Spleen (tissue), 11 donors: ENCODE measurements at regions not wholly inside any gene's neighbourhood (a gene's known extent, or its start where the extent isn't known, plus 50 kb on each side); places are given as distances from the start of the nearest gene placed in this dataset.

Experiments
- DNase-seq: peaks from one replicate; pipeline ENCODE4 v3.0.0-alpha.2; 2020
- H3K27ac ChIP-seq, 8 donors: fragments of 200-600 bp; sonication (generic) in 7 of 8; 1 replicate in 4 of 8; 2 replicates in 4 of 8; pipeline versions ENCODE4 v1.5.0 to v1.8.0; 2016 to 2021; ENCODE audit warnings: inconsistent platforms in 4 of 8, mild to moderate bottlenecking in 4 of 8, moderate library complexity in 1 of 8
- H3K27me3 ChIP-seq, 7 donors: fragments of 200-600 bp; sonication (generic) in 6 of 7; replicated peaks in 1 of 7; 1 replicate in 4 of 7; 2 replicates in 3 of 7; pipeline versions ENCODE4 v1.5.0 to v1.8.0; 2016 to 2021; ENCODE audit warnings: inconsistent platforms in 3 of 7, mild to moderate bottlenecking in 1 of 7
- H3K36me3 ChIP-seq, 6 donors: fragments of 200-600 bp; sonication (generic) in 5 of 6; 1 replicate in 4 of 6; 2 replicates in 2 of 6; pipeline versions ENCODE4 v1.5.0 to v1.8.0; 2016 to 2021; ENCODE audit warnings: inconsistent platforms in 2 of 6
- H3K4me1 ChIP-seq, 6 donors: fragments of 200-600 bp; sonication (generic) in 5 of 6; 1 replicate in 3 of 6; 2 replicates in 3 of 6; pipeline versions ENCODE4 v1.5.0 to v1.8.0; 2016 to 2021; ENCODE audit warnings: inconsistent platforms in 3 of 6
- H3K4me3 ChIP-seq, 8 donors: fragments of 200-600 bp; sonication (generic) in 7 of 8; 1 replicate in 4 of 8; 2 replicates in 4 of 8; pipeline versions ENCODE4 v1.5.0 to v1.8.0; 2016 to 2021; ENCODE audit warnings: inconsistent platforms in 4 of 8, mild to moderate bottlenecking in 4 of 8, moderate library complexity in 2 of 8
- H3K9me3 ChIP-seq, 8 donors: fragments of 200-600 bp; sonication (generic) in 7 of 8; 1 replicate in 4 of 8; 2 replicates in 4 of 8; pipeline versions ENCODE4 v1.5.0 to v1.8.0; 2016 to 2021; ENCODE audit warnings: inconsistent platforms in 4 of 8
- CTCF ChIP-seq, 11 experiments: fragments of 200-600 bp in 7 of 11; fragments of 450-650 bp in 4 of 11; sonication (generic) in 4 of 11; IDR thresholded peaks in 8 of 11; conservative IDR thresholded peaks in 3 of 11; 1 replicate in 7 of 11; 2 replicates in 4 of 11; pipeline versions ENCODE4 v1.4.0 to v1.8.0; 2016 to 2021; ENCODE audit warnings: antibody characterized with exemption in 11 of 11, inconsistent platforms in 4 of 11, mild to moderate bottlenecking in 1 of 11
- POLR2A ChIP-seq, 3 donors: fragments of 450-650 bp; IDR thresholded peaks; one replicate each; pipeline ENCODE4 v1.5.1; 2017; ENCODE audit warnings: antibody characterized with exemption in 3 of 3, mild to moderate bottlenecking in 1 of 3
- POLR2AphosphoS5 ChIP-seq, 3 donors: sonication (generic); formaldehyde crosslinking; IDR thresholded peaks; one replicate each; pipeline ENCODE4 v1.5.1; 2017; ENCODE audit warnings: antibody characterized with exemption in 3 of 3
- WGBS, 5 donors: extraction: QIAGEN DNeasy Blood & Tissue Kit in 3 of 5; methylation state at CpG; one replicate each; pipeline versions ENCODE4 v1.1.5 to v1.1.7; 2013 to 2018; 5-methylcytosine and 5-hydroxymethylcytosine counted together
- intact Hi-C: fragments of 100-400 bp; cut with DNase I; formaldehyde crosslinking; loops from one replicate; pipeline ENCODE4 v1.15.0; 2023; ENCODE audit warnings: low total_unique reads
- donor health status: healthy with polysubstance abuse.
- donor health status: DM: no; HTN: no; CAD: no; lungs with moderate emphysema.
- donor health status: DM: no; HTN: no; CAD: no.
- donor health status: Bipolar disorder and iron deficiency.
- donor health status: healthy.
- donor health status: DM: no; HTN: no; CAD: no.
- donor health status: DM: yes; HTN: yes; CAD: no.

GRCh38 chr3:40660554-40660953 is 135.8 kb downstream of the ZNF621 start:
- no peaks in the 10 kb centered on the region for H3K27me3 ChIP-seq
- H3K4me1 ChIP-seq = peaks cover 0 to 5% (median 0%) of the 10 kb centered on the region in 6 donors
- TF ChIP-seq POLR2AphosphoS5 (IDR thresholded peaks at IDR 0.05) (no peak), POLR2A (IDR thresholded peaks at IDR 0.05) (no peak), CTCF (IDR thresholded peaks at IDR 0.05 in 8 of 11, conservative IDR thresholded peaks at IDR 0.05 in 3 of 11) (no peak)
- intact Hi-C loops = no loop called here
- no peak overlapping the region for H3K27ac ChIP-seq
- no peak for DNase-seq
- H3K36me3 ChIP-seq = no peaks in the 10 kb centered on the region
- 48 to 90% (median 75%) methylated on average over 1 of the region's 1 CpG for WGBS, 5 donors
- no peak overlapping the region for H3K4me3 ChIP-seq
- H3K9me3 ChIP-seq = no peaks in the 10 kb centered on the region

- no peak for TF ChIP-seq POLR2A (IDR thresholded peaks at IDR 0.05)
- TF ChIP-seq CTCF (IDR thresholded peaks at IDR 0.05 in 8 of 11, conservative IDR thresholded peaks at IDR 0.05 in 3 of 11) = no peak
- TF ChIP-seq POLR2AphosphoS5 (IDR thresholded peaks at IDR 0.05) = no peak
- Histone ChIP-seq H3K4me1 (peaks cover 0 to 5% (median 0%) of the 10 kb centered on the region in 6 donors), H3K4me3 (no peak overlapping the region), H3K27ac (no peak overlapping the region), H3K27me3 (no peaks in the 10 kb centered on the region), H3K9me3 (no peaks in the 10 kb centered on the region), H3K36me3 (no peaks in the 10 kb centered on the region)
- no peak for DNase-seq
- 96 to 100% (median 97%) methylated on average over 1 of the region's 1 CpG for WGBS, 5 donors
- intact Hi-C loops = no loop called here
These were observed 136.5 kb downstream of the ZNF621 start for GRCh38 chr3:40661284-40661683.

GRCh38 chr3:40663280-40663679 is 138.5 kb downstream of the ZNF621 start:
- TF ChIP-seq CTCF (IDR thresholded peaks at IDR 0.05 in 8 of 11, conservative IDR thresholded peaks at IDR 0.05 in 3 of 11) = no peak
- TF ChIP-seq POLR2AphosphoS5 (IDR thresholded peaks at IDR 0.05) = no peak
- no peak for TF ChIP-seq POLR2A (IDR thresholded peaks at IDR 0.05)
- whole genome bisulfite sequencing, 5 donors = 78 to 87% (median 82%) methylated on average over 6 of the region's 6 CpGs
- H3K27ac ChIP-seq = no peak overlapping the region
- H3K36me3 ChIP-seq = no peaks in the 10 kb centered on the region
- no peak for DNase-seq
- intact Hi-C loops = no loop called here
- no peaks in the 10 kb centered on the region for H3K9me3 ChIP-seq
- no peak overlapping the region for H3K4me3 ChIP-seq
- no peaks in the 10 kb centered on the region for H3K27me3 ChIP-seq
- peaks cover 0 to 5% (median 0%) of the 10 kb centered on the region in 6 donors for H3K4me1 ChIP-seq

GRCh38 chr3:40669176-40669575 is 144.4 kb downstream of the ZNF621 start:
- no peak overlapping the region for H3K4me3 ChIP-seq
- no peak for DNase-seq
- 66 to 92% (median 80%) methylated on average over 5 of the region's 5 CpGs for WGBS, 5 donors
- H3K9me3 ChIP-seq = peaks cover 0 to 4% (median 0%) of the 10 kb centered on the region in 8 donors
- H3K27ac ChIP-seq = no peak overlapping the region
- no peaks in the 10 kb centered on the region for H3K36me3 ChIP-seq
- intact Hi-C loops = no loop called here
- no peaks in the 10 kb centered on the region for H3K27me3 ChIP-seq
- TF ChIP-seq CTCF (IDR thresholded peaks at IDR 0.05 in 8 of 11, conservative IDR thresholded peaks at IDR 0.05 in 3 of 11) (no peak), POLR2AphosphoS5 (IDR thresholded peaks at IDR 0.05) (no peak), POLR2A (IDR thresholded peaks at IDR 0.05) (no peak)
- H3K4me1 ChIP-seq = no peaks in the 10 kb centered on the region
